HFFc6 (cell line): ENCODE measurements at regions not wholly inside any gene's neighbourhood (a gene's known extent, or its start where the extent isn't known, plus 50 kb on each side); places are given as distances from the start of the nearest gene placed in this dataset.

Experiments used
- DNase-seq: peaks from one replicate; pipeline ENCODE4 v3.0.0-alpha.2; 2018
- H3K27ac Mint-ChIP-seq: 2 replicates; pipeline ENCODE4 v1.8.0; 2020; ENCODE audit warnings: mild to moderate bottlenecking, mixed read lengths
- H3K27me3 Mint-ChIP-seq: 2 replicates; pipeline ENCODE4 v1.8.0; 2021; ENCODE audit warnings: mild to moderate bottlenecking, moderate library complexity, mixed read lengths; ENCODE audit not compliant: insufficient read depth
- H3K36me3 Mint-ChIP-seq: 2 replicates; pipeline ENCODE4 v1.8.0; 2021; ENCODE audit warnings: low read depth, mixed read lengths
- H3K4me1 Mint-ChIP-seq: 2 replicates; pipeline ENCODE4 v1.8.0; 2020; ENCODE audit warnings: low read depth, mixed read lengths
- H3K4me3 Mint-ChIP-seq: 2 replicates; pipeline ENCODE4 v1.8.0; 2020; ENCODE audit warnings: mild to moderate bottlenecking, moderate library complexity, mixed read lengths
- H3K9me3 Mint-ChIP-seq: 2 replicates; pipeline ENCODE4 v1.8.0; 2020; ENCODE audit warnings: mild to moderate bottlenecking, mixed read lengths
- TF ChIP-seq, protein P1 (sequence below): fragments of 200-600 bp; sonication (generic); IDR thresholded peaks from 2 replicates; pipeline ENCODE4 v1.5.0; 2021; ENCODE audit warnings: antibody characterized with exemption, mild to moderate bottlenecking

DNA sequence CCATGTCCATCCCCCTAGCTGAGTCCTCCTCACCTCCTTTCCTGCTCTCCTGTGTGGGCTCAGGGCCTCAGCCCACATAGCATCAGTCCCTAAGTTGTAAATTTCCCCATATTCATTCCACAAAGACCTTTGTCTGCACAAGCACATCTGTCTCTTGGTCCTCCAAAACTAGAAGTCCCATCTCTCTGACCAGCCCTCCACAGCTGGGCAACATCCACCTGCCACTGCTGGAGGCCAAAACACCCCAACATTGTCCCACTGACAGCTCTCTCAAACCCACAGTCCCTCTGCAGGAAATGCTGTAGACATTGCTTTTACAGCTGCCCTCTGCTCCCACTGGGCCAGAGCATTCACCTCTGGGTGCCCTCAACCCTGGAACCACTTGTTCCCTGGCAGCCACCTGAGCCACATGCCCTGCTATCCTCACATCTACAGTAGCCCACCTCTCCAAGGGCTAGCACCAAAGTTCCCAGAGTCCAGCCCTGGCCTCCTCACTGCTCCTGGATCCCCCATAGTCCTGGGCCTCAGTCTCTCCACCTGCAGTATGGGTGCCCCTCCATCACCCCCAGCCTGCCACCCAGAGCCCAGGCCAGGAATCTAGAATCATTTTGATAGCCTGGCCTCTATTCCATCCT lies 1722.7 kb downstream of the TP53TG3F start:
- peaks cover 48% of the 10 kb centered on the region for H3K9me3 Mint-ChIP-seq
- H3K27ac Mint-ChIP-seq = no peak overlapping the region
- DNase-seq = no peak
- H3K4me1 Mint-ChIP-seq = no peaks in the 10 kb centered on the region
- H3K4me3 Mint-ChIP-seq = no peak overlapping the region
- H3K27me3 Mint-ChIP-seq = peaks cover 2% of the 10 kb centered on the region
- no peaks in the 10 kb centered on the region; the same call in 1 of the 2 replicates for H3K36me3 Mint-ChIP-seq
- TF ChIP-seq, protein P1, sequence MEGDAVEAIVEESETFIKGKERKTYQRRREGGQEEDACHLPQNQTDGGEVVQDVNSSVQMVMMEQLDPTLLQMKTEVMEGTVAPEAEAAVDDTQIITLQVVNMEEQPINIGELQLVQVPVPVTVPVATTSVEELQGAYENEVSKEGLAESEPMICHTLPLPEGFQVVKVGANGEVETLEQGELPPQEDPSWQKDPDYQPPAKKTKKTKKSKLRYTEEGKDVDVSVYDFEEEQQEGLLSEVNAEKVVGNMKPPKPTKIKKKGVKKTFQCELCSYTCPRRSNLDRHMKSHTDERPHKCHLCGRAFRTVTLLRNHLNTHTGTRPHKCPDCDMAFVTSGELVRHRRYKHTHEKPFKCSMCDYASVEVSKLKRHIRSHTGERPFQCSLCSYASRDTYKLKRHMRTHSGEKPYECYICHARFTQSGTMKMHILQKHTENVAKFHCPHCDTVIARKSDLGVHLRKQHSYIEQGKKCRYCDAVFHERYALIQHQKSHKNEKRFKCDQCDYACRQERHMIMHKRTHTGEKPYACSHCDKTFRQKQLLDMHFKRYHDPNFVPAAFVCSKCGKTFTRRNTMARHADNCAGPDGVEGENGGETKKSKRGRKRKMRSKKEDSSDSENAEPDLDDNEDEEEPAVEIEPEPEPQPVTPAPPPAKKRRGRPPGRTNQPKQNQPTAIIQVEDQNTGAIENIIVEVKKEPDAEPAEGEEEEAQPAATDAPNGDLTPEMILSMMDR = no peak

DNA sequence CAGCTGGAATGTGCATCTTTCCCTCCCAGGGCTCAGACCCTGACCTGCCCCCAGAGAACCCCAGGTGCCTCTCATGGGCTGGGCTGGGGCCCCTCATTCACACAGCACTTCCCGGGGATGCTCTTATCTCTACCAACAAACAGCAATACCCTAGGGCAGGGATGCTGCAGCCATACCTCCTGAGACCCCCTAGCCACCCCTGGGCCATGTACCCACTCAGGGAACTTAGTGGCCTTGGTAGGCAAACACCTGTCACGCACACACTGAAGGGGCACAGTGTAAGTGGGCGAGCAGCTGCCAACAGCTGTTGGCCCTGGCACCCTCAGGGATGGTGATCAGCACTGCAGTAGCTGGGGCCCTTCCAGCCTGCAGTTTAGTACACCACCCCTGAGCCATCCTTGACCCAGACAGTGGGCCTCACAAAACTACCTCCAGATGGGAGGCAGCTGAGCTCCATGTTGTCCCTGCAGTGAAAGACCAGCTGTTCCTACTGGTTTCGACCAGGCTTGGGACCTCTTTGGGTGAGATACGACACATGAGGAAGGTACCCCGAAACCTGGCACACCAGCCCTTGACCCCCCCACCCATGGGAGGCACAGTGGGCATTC lies 1723.6 kb downstream of the TP53TG3F start:
- Mint-ChIP-seq H3K27ac (no peak overlapping the region), H3K4me3 (no peak overlapping the region)
- DNase-seq = no peak

DNA sequence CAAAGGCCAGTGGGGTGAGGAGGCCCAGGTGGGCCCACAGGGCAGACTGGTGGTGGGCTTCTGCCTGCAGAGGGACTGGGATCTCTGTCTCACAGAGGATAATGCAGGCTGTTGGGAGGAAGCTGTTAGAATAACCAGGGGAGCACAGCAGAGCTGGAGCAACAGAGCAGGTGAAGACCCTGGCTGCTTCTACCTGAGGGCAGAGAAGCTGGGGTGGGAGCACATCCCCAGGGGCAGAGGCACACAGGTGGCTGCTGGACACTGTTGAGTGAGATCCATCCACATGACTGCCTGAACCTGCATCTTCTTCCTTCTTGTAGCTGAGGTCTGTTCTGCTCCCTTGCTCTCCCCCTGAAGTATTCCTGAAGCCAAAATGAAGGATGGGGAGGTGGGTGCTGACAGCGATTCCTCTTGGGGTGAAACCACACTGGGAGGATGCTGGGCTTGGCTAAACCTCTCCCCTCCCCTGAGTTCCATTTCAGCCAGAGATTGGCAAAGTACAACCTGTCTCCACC lies 1725.0 kb downstream of the TP53TG3F start:
- DNase-seq = no peak
- Mint-ChIP-seq H3K4me3 (no peak overlapping the region), H3K9me3 (peaks cover 46% of the 10 kb centered on the region), H3K4me1 (no peaks in the 10 kb centered on the region), H3K36me3 (no peaks in the 10 kb centered on the region; the same call in 1 of the 2 replicates), H3K27me3 (peaks cover 2% of the 10 kb centered on the region), H3K27ac (no peak overlapping the region)
- TF ChIP-seq, protein P1 = no peak

More for the DNA sequence above, 1723.6 kb downstream of the TP53TG3F start:
- H3K9me3 Mint-ChIP-seq = peaks cover 47% of the 10 kb centered on the region
- H3K27me3 Mint-ChIP-seq = peaks cover 2% of the 10 kb centered on the region
- TF ChIP-seq, protein P1 = no peak
- H3K4me1 Mint-ChIP-seq = no peaks in the 10 kb centered on the region
- no peaks in the 10 kb centered on the region; the same call in 1 of the 2 replicates for H3K36me3 Mint-ChIP-seq

- H3K27me3 Mint-ChIP-seq = peaks cover 2% of the 10 kb centered on the region
- H3K27ac Mint-ChIP-seq = no peak overlapping the region
- TF ChIP-seq, protein P1 = no peak
- no peak for DNase-seq
- H3K4me3 Mint-ChIP-seq = no peak overlapping the region
- H3K36me3 Mint-ChIP-seq = no peaks in the 10 kb centered on the region; the same call in 1 of the 2 replicates
- H3K9me3 Mint-ChIP-seq = peaks cover 46% of the 10 kb centered on the region
- H3K4me1 Mint-ChIP-seq = no peaks in the 10 kb centered on the region
Measured at GRCh38 chr16:35185366-35186044, 1726.1 kb downstream of the TP53TG3F start.

GRCh38 chr16:35186045-35186759 lies 1726.8 kb downstream of the TP53TG3F start:
- no peak for DNase-seq
- no peak overlapping the region for H3K27ac Mint-ChIP-seq
- no peaks in the 10 kb centered on the region for H3K4me1 Mint-ChIP-seq
- peaks cover 2% of the 10 kb centered on the region for H3K27me3 Mint-ChIP-seq
- H3K36me3 Mint-ChIP-seq = no peaks in the 10 kb centered on the region; the same call in 1 of the 2 replicates
- peaks cover 46% of the 10 kb centered on the region for H3K9me3 Mint-ChIP-seq
- no peak overlapping the region for H3K4me3 Mint-ChIP-seq
- TF ChIP-seq, protein P1 = no peak
